HEK293T (cell line): ENCODE measurements at regions not wholly inside any gene's neighbourhood (a gene's known extent, or its start where the extent isn't known, plus 50 kb on each side); places are given as distances from the start of the nearest gene placed in this dataset.

Source experiments
- ARNT ChIP-seq: fragments of 450-650 bp; IDR thresholded peaks from 2 replicates; pipeline ENCODE4 v1.6.1; 2017; ENCODE audit warnings: mild to moderate bottlenecking
- BHLHE40 ChIP-seq: fragments of 450-650 bp; IDR thresholded peaks from 2 replicates; pipeline ENCODE4 v1.6.1; 2016; ENCODE audit warnings: mild to moderate bottlenecking, moderate library complexity, borderline replicate concordance
- CTBP1 ChIP-seq: fragments of 450-650 bp; IDR thresholded peaks from 2 replicates; pipeline ENCODE4 v1.6.1; 2016; ENCODE audit warnings: borderline replicate concordance
- ELF4 ChIP-seq: fragments of 450-650 bp; IDR thresholded peaks from 2 replicates; pipeline ENCODE4 v1.6.1; 2017; ENCODE audit warnings: antibody characterized with exemption
- FOXA1 ChIP-seq: fragments of 450-650 bp; IDR thresholded peaks from 2 replicates; pipeline ENCODE4 v1.6.1; 2016; ENCODE audit warnings: mild to moderate bottlenecking
- FOXK2 ChIP-seq: fragments of 450-650 bp; IDR thresholded peaks from 2 replicates; pipeline ENCODE4 v1.6.1; 2016; ENCODE audit warnings: mild to moderate bottlenecking
- FOXM1 ChIP-seq: fragments of 450-650 bp; IDR thresholded peaks from 2 replicates; pipeline ENCODE4 v1.6.1; 2017; ENCODE audit warnings: mild to moderate bottlenecking, borderline replicate concordance
- HDGF ChIP-seq: fragments of 450-650 bp; IDR thresholded peaks from 2 replicates; pipeline ENCODE4 v1.6.1; 2017; ENCODE audit warnings: antibody characterized with exemption, borderline replicate concordance
- L3MBTL2 ChIP-seq: fragments of 450-650 bp; conservative IDR thresholded peaks from 2 replicates; pipeline ENCODE4 v1.6.1; 2016; ENCODE audit warnings: mild to moderate bottlenecking
- NFRKB ChIP-seq: fragments of 450-650 bp; IDR thresholded peaks from 2 replicates; pipeline ENCODE4 v1.6.1; 2016; ENCODE audit warnings: mild to moderate bottlenecking, moderate library complexity
- SP1 ChIP-seq: fragments of 450-650 bp; IDR thresholded peaks from 2 replicates; pipeline ENCODE4 v1.6.1; 2017
- SUZ12 ChIP-seq: fragments of 450-650 bp; IDR thresholded peaks from 2 replicates; pipeline ENCODE4 v1.6.1; 2016; ENCODE audit warnings: mild to moderate bottlenecking
- TARDBP ChIP-seq: fragments of 450-650 bp; IDR thresholded peaks from 2 replicates; pipeline ENCODE4 v1.6.1; 2016
- ZNF384 ChIP-seq: fragments of 450-650 bp; IDR thresholded peaks from 2 replicates; pipeline ENCODE4 v1.6.1; 2016

DNA sequence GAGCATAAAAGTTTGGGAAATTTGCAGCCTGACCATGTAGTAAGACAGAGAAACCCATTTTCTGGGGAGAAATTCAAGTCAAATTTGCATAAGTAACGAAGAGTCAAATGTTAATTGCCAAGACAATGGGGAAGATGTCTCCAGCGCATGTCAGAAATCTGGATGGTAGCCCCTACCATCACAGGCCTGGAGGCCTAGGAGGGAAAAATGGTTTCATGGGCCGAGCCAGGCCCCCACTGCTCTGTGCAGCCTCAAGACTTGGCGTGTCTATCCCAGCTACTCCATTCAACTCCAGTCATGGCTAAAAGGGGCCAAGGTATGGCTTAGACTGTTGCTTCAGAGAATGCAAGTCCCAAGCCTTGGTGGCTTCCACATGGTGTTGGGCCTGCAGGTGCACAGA lies 269.8 kb downstream of the RFC3 start:
- no peak for TF ChIP-seq SP1
- TF ChIP-seq BHLHE40, result no peak
- no peak for TF ChIP-seq FOXM1
- no peak for TF ChIP-seq SUZ12
- no peak for TF ChIP-seq L3MBTL2
- no peak for TF ChIP-seq FOXK2
- TF ChIP-seq ELF4, result no peak
- TF ChIP-seq NFRKB, result no peak
- no peak for TF ChIP-seq ARNT
- TF ChIP-seq FOXA1, result no peak
- no peak for TF ChIP-seq TARDBP
- TF ChIP-seq ZNF384, result no peak
- no peak for TF ChIP-seq CTBP1
- no peak for TF ChIP-seq HDGF
